GM12878 (cell line): ENCODE measurements at regions not wholly inside any gene's neighbourhood (a gene's known extent, or its start where the extent isn't known, plus 50 kb on each side); places are given as distances from the start of the nearest gene placed in this dataset.
A peak's percentile ranks its signal among the peaks of the same experiment; 100 is the strongest.

ENCODE experiments used
- ATAC-seq: fragments of 200-7000 bp; cut with Tn5 transposase; 3 replicates; pipeline ENCODE4 v1.9.1; 2020; ENCODE audit warnings: mild to moderate bottlenecking, moderate library complexity
- BruUV-seq: library from RNA; stranded (reverse); fragments of 400-500 nt; replicated peaks from 2 replicates; lab custom pipeline; 2021; lab: Mats Ljungman, UMichigan
- CTCF ChIA-PET: fragments of 300-600 bp; sonication (Branson Sonifier 250); formaldehyde crosslinking; extraction: SDS; loops from one replicate; lab custom pipeline; 2021; ENCODE audit warnings: inconsistent platforms; lab: Yijun Ruan, JAX
- POLR2A ChIA-PET: fragments of 350-600 bp; formaldehyde crosslinking; extraction: SDS; loops from one replicate; lab custom pipeline; 2021; ENCODE audit warnings: inconsistent platforms; lab: Charles Lee
- RAD21 ChIA-PET: fragments of 300-600 bp; sonication (Branson Sonifier 250); formaldehyde crosslinking; loops from one replicate; lab custom pipeline; 2023; ENCODE audit warnings: antibody characterized with exemption; ENCODE audit not compliant: unreplicated experiment; lab: Charles Lee
- SMC1A ChIA-PET: fragments of 300-600 bp; sonication (Branson Sonifier 250); formaldehyde crosslinking; loops from one replicate; lab custom pipeline; 2023; ENCODE audit not compliant: unreplicated experiment, uncharacterized antibody; lab: Charles Lee
- DNase-seq: peaks from one replicate; pipeline ENCODE4 v3.0.0-alpha.2; 2011; ENCODE audit warnings: low read depth, low spot score
- FAIRE-seq: peaks from 3 replicates; lab custom pipeline; 2011; peaks lifted over from hg19 to GRCh38; lab: Jason Lieb, UNC
- H2AFZ ChIP-seq: 2 replicates; pipeline ENCODE4 v1.6.0; 2011; ENCODE audit warnings: low read depth, low read length, control low read depth; ENCODE audit not compliant: control insufficient read depth
- H3K27ac ChIP-seq: 2 replicates; pipeline ENCODE4 v1.5.1; 2011; ENCODE audit warnings: control low read depth; ENCODE audit not compliant: control insufficient read depth, insufficient read depth
- H3K27me3 ChIP-seq, 2 experiments: replicated peaks in 1 of 2; 2 replicates each; pipeline versions ENCODE4 v1.6.0 to v1.6.1; 2011; ENCODE audit warnings: low read length in 1 of 2; ENCODE audit not compliant: control insufficient read depth in 2 of 2, insufficient read depth in 2 of 2
- H3K36me3 ChIP-seq, 2 experiments: 2 replicates each; pipeline ENCODE4 v1.5.1; 2011; ENCODE audit warnings: low read length in 1 of 2; ENCODE audit not compliant: control insufficient read depth in 2 of 2, insufficient read depth in 2 of 2
- H3K4me1 ChIP-seq: 2 replicates; pipeline ENCODE4 v1.6.1; 2011; ENCODE audit warnings: mild to moderate bottlenecking, low read length, moderate library complexity, mixed read lengths; ENCODE audit not compliant: control insufficient read depth, insufficient read depth
- H3K4me2 ChIP-seq: 2 replicates; pipeline ENCODE4 v1.6.0; 2011; ENCODE audit warnings: control low read depth; ENCODE audit not compliant: control insufficient read depth, insufficient read depth
- H3K4me3 ChIP-seq: fragments of 200-600 bp; sonication (generic); 2 replicates; pipeline ENCODE4 v1.5.1; 2016
- H3K79me2 ChIP-seq: 2 replicates; pipeline ENCODE4 v1.6.0; 2011; ENCODE audit warnings: low read length; ENCODE audit not compliant: control insufficient read depth, insufficient read depth
- H3K9ac ChIP-seq: 2 replicates; pipeline ENCODE4 v1.8.0; 2011; ENCODE audit warnings: low read length, control low read depth, mixed read lengths; ENCODE audit not compliant: control insufficient read depth, insufficient read depth
- H3K9me3 ChIP-seq: replicated peaks from 3 replicates; pipeline ENCODE4 v1.5.1; 2011; ENCODE audit warnings: mild to moderate bottlenecking, low read length; ENCODE audit not compliant: control insufficient read depth, insufficient read depth
- H4K20me1 ChIP-seq: 2 replicates; pipeline ENCODE4 v1.6.0; 2011; ENCODE audit not compliant: control insufficient read depth, insufficient read depth
- ATF7 ChIP-seq: fragments of 450-650 bp; IDR thresholded peaks from 2 replicates; pipeline ENCODE4 v1.6.1; 2016; ENCODE audit warnings: low read depth, mild to moderate bottlenecking
- BCL11A ChIP-seq: IDR thresholded peaks from 2 replicates; pipeline ENCODE4 v1.6.1; 2011; ENCODE audit warnings: low read depth, low read length
- CBFB ChIP-seq: IDR thresholded peaks from 2 replicates; pipeline ENCODE4 v1.6.1; 2016; ENCODE audit warnings: antibody characterized with exemption, low read depth
- CHD2 ChIP-seq: IDR thresholded peaks from 2 replicates; pipeline ENCODE4 v1.6.1; 2011; ENCODE audit warnings: low read depth, low read length, improper control_type of control experiment, borderline replicate concordance
- CREM ChIP-seq: IDR thresholded peaks from 2 replicates; pipeline ENCODE4 v1.6.1; 2014; ENCODE audit warnings: antibody characterized with exemption, low read depth
- FOXK2 ChIP-seq: fragments of 450-650 bp; IDR thresholded peaks from 2 replicates; pipeline ENCODE4 v1.6.1; 2017; ENCODE audit warnings: mild to moderate bottlenecking, moderate library complexity
- IKZF2 ChIP-seq, 2 experiments: fragments of 450-650 bp; IDR thresholded peaks; 2 replicates each; pipeline ENCODE4 v1.6.1; 2017; ENCODE audit warnings: mild to moderate bottlenecking in 2 of 2, moderate library complexity in 2 of 2
- LARP7 ChIP-seq: fragments of 450-650 bp; IDR thresholded peaks from 2 replicates; pipeline ENCODE4 v1.6.1; 2017; ENCODE audit warnings: mild to moderate bottlenecking
- NBN ChIP-seq: fragments of 450-650 bp; IDR thresholded peaks from 2 replicates; pipeline ENCODE4 v1.6.1; 2016
- RELA ChIP-seq: fragments of 450-650 bp; IDR thresholded peaks from 2 replicates; pipeline ENCODE4 v1.8.0; 2014; ENCODE audit warnings: borderline replicate concordance; ENCODE audit not compliant: partially characterized antibody
- SREBF1 ChIP-seq: IDR thresholded peaks from 2 replicates; pipeline ENCODE4 v1.6.1; 2012; ENCODE audit warnings: mild to moderate bottlenecking, low read length
- SRF ChIP-seq, 2 experiments: IDR thresholded peaks; 2 replicates each; pipeline ENCODE4 v1.6.1; 2011; ENCODE audit warnings: low read depth in 2 of 2, low read length in 2 of 2, mild to moderate bottlenecking in 1 of 2, moderate library complexity in 1 of 2
- TAF1 ChIP-seq: IDR thresholded peaks from 2 replicates; pipeline ENCODE4 v1.6.1; 2011; ENCODE audit warnings: mild to moderate bottlenecking, low read depth, low read length, borderline replicate concordance
- TCF3 ChIP-seq: IDR thresholded peaks from 2 replicates; pipeline ENCODE4 v1.6.1; 2012; ENCODE audit warnings: low read depth, mild to moderate bottlenecking, low read length, borderline replicate concordance; ENCODE audit not compliant: insufficient read depth
- YY1 ChIP-seq: IDR thresholded peaks from 2 replicates; pipeline ENCODE4 v1.6.1; 2011; ENCODE audit warnings: low read depth, mild to moderate bottlenecking, low read length
- WGBS: methylation state at CpG from one replicate; pipeline ENCODE4 v1.1.6; 2016; ENCODE audit warnings: low lambda C conversion rate; ENCODE audit not compliant: insufficient replicate concordance, insufficient coverage; ENCODE audit errors: missing lambda C conversion rate; 5-methylcytosine and 5-hydroxymethylcytosine counted together
- in situ Hi-C: fragments of 300-500 bp; cut with MboI; formaldehyde crosslinking; loops from 9 replicates; pipeline ENCODE4 v1.14.3; 2018; ENCODE audit warnings: mixed read lengths
- intact Hi-C: fragments of 100-400 bp; cut with micrococcal nuclease; formaldehyde crosslinking; loops from one replicate; pipeline ENCODE4 v1.14.2; 2022; ENCODE audit not compliant: unreplicated experiment
- TF ChIP-seq, protein P1 (sequence below): IDR thresholded peaks from 2 replicates; pipeline ENCODE4 v1.6.1; 2012; ENCODE audit warnings: low read depth, low read length, improper control_type of control experiment
- TF ChIP-seq, protein P2 (sequence below): IDR thresholded peaks from 2 replicates; pipeline ENCODE4 v1.6.1; 2012; ENCODE audit warnings: improper control_type of control experiment, low read depth, low read length; ENCODE audit not compliant: insufficient replicate concordance

DNA sequence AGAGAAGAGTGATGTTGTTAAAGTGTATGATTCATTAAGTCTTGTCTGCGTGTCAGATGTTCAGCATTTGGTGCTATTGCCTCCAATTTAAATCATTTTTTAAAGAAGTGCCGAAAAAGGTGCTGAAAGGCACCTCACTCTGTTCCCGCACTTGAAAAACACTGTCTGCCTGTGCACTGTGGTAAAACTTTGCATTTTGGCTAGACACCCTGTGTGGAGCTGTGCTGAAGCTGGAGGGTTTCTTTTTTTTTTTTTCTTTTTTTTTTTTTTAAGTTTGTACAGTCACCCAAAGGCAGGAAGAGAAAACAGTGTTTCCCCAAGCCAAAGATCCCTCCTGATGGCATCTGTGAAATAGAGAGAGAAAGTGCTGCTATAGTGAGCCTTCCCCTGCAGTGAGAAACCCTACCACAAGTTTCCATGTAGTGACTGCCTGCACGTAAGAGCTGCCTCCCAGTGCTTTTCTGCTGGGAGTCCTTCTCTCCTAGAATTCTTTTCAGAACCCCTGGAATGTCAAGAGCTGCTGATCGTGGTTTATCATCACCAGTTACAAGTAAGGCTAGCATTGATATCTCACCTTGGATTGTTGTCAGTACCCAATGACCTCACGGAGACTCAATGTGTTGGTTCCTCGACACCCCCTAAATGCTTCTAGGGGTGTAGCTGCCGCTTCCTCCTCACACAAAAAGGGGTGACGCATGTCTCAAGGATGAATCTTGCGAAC lies 116.0 kb upstream of the SOX9 start (continued):
- no peak for TF ChIP-seq FOXK2
- TF ChIP-seq NBN, result peak; percentile 49; the same call in 1 of the 2 replicates
- TF ChIP-seq TCF3, result no peak
- 0 out of 2 replicates have a peak, but pooled peaks have one; percentile 12 for TF ChIP-seq TAF1
- TF ChIP-seq CREM, result peak; percentile 62; the same call in 1 of the 2 replicates
- 0 out of 2 replicates have a peak, but pooled peaks have one; percentile 20 for TF ChIP-seq CHD2
- TF ChIP-seq, protein P1, sequence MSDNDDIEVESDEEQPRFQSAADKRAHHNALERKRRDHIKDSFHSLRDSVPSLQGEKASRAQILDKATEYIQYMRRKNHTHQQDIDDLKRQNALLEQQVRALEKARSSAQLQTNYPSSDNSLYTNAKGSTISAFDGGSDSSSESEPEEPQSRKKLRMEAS, result no peak
- TF ChIP-seq SRF (IDR thresholded peaks at IDR 0.05; ENCODE audit: low read depth in 2 of 2, low read length in 2 of 2), result no peak
- no peak for TF ChIP-seq SREBF1
- 0 out of 2 replicates have a peak, but pooled peaks have one; percentile 11 for TF ChIP-seq BCL11A

DNA sequence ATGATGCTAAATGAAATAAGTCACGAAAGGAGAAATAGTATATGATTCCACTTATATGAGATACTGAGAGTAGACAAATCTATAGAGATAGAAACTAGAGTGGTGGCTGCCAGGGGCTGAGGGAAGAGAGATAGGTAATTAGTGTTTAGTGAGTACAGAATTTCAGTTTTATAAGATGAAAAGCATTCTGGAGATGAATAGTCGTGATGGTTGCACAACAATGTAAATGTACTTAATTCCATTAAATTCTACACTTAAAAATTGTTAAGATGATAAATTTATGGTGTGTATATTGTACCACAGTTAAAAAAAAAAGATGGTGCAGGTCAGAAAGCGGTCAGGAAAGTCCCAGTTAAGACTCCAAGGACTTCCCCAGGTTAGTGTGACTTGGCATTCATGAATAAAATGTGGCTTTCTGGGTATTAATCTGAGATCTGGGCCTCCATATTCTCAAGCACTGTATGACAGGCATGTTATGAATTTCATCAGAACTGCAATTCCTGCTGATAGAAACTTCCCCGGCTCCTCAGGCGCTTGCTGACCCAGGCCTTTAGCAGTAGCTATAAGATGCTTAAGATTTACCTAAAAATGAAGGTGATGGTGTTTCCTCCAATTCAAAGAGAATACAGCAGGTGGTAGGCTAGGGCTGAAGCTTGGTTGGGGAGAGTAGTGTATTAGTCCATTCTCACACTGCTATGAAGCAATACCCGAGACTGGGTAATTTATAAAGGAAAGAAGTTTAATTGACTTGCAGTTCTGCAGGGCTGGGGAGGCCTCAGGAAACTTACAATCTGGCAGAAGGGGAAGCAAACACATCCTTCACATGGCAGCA lies 115.3 kb upstream of the SOX9 start:
- H3K27me3 ChIP-seq, result no peaks in the 10 kb centered on the region
- peak; percentile 87 for FAIRE-seq
- WGBS, result 0% methylated on average over 6 of the region's 6 CpGs
- TF ChIP-seq RELA (peak; percentile 74), YY1 (peak; percentile 42; the same call in 1 of the 2 replicates), ATF7 (peak; percentile 22; the same call in 1 of the 2 replicates), IKZF2 (IDR thresholded peaks at IDR 0.05) (no peak), CBFB (peak; percentile 18; the same call in 1 of the 2 replicates), LARP7 (0 out of 2 replicates have a peak, but pooled peaks have one; percentile 49)
- TF ChIP-seq, protein P2, sequence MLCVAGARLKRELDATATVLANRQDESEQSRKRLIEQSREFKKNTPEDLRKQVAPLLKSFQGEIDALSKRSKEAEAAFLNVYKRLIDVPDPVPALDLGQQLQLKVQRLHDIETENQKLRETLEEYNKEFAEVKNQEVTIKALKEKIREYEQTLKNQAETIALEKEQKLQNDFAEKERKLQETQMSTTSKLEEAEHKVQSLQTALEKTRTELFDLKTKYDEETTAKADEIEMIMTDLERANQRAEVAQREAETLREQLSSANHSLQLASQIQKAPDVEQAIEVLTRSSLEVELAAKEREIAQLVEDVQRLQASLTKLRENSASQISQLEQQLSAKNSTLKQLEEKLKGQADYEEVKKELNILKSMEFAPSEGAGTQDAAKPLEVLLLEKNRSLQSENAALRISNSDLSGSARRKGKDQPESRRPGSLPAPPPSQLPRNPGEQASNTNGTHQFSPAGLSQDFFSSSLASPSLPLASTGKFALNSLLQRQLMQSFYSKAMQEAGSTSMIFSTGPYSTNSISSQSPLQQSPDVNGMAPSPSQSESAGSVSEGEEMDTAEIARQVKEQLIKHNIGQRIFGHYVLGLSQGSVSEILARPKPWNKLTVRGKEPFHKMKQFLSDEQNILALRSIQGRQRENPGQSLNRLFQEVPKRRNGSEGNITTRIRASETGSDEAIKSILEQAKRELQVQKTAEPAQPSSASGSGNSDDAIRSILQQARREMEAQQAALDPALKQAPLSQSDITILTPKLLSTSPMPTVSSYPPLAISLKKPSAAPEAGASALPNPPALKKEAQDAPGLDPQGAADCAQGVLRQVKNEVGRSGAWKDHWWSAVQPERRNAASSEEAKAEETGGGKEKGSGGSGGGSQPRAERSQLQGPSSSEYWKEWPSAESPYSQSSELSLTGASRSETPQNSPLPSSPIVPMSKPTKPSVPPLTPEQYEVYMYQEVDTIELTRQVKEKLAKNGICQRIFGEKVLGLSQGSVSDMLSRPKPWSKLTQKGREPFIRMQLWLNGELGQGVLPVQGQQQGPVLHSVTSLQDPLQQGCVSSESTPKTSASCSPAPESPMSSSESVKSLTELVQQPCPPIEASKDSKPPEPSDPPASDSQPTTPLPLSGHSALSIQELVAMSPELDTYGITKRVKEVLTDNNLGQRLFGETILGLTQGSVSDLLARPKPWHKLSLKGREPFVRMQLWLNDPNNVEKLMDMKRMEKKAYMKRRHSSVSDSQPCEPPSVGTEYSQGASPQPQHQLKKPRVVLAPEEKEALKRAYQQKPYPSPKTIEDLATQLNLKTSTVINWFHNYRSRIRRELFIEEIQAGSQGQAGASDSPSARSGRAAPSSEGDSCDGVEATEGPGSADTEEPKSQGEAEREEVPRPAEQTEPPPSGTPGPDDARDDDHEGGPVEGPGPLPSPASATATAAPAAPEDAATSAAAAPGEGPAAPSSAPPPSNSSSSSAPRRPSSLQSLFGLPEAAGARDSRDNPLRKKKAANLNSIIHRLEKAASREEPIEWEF, result peak; percentile 27

More for the DNA sequence above, 115.3 kb upstream of the SOX9 start:
- in situ Hi-C loops, result no loop called here
- peak; percentile 72 for DNase-seq
- intact Hi-C loops, result loop anchor here (1.0 to 5.0 kb wide), 7 partner anchors 25 to 512 kb away; no protein-coding TSS in a partner anchor
- Histone ChIP-seq H4K20me1 (no peaks in the 10 kb centered on the region), H3K9me3 (peaks cover 5% of the 10 kb centered on the region), H3K36me3 (no peaks in the 10 kb centered on the region), H2AFZ (no peak overlapping the region; the same call in 1 of the 2 replicates), H3K79me2 (no peaks in the 10 kb centered on the region), H3K4me1 (peaks cover 7% of the 10 kb centered on the region; the same call in 1 of the 2 replicates), H3K9ac (peak overlapping the region; percentile 58), H3K4me2 (peak overlapping the region; percentile 73), H3K27ac (peak overlapping the region; percentile 87), H3K4me3 (peak overlapping the region; percentile 35; the same call in 1 of the 2 replicates)
- ChIA-PET SMC1A (interaction anchor here (0.5 to 4.2 kb wide), 20 partner anchors 15 to 1238 kb away, joined by 3 to 30 read pairs (median 4); partner anchors contain the start of gene SOX9), RAD21 (interaction anchor here (0.7 to 5.4 kb wide), 15 partner anchors 16 to 534 kb away, joined by 3 to 42 read pairs (median 5); partner anchors contain the start of gene SOX9), POLR2A (interaction anchor here (0.9 to 3.2 kb wide), 5 partner anchors 17 to 458 kb away, joined by 3 to 34 read pairs (median 3); partner anchors contain the start of gene SOX9), CTCF (interaction anchor here (0.7 to 2.7 kb wide), 9 partner anchors 17 to 534 kb away, joined by 3 to 9 read pairs (median 3); partner anchors contain the start of gene SOX9)
- BruUV-seq, result no TSS peak
- peak; percentile 86 for ATAC-seq
